ENCODE measurements at regions not wholly inside any gene's neighbourhood (a gene's known extent, or its start where the extent isn't known, plus 50 kb on each side); places are given as distances from the start of the nearest gene placed in this dataset.

DNA sequence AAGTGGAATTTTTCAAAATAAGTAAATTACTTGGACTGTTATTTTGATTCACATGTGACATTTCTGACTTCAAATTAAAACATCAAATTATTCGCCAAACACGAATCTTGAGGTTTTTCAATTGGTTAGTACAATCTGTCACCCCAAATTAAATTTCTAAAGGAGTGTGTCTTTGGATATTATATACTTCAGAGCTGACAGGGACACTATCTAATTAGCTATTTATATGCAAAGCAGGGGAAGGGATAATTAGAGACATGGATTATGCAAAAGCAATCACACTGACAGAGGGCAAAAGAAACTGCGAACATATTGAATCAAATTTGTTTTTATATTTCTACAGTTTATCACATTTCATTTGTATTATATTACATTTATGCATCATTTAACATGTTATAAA, 433.0 kb downstream of the KIF2B start (continued):
- TF ChIP-seq, protein P1, sequence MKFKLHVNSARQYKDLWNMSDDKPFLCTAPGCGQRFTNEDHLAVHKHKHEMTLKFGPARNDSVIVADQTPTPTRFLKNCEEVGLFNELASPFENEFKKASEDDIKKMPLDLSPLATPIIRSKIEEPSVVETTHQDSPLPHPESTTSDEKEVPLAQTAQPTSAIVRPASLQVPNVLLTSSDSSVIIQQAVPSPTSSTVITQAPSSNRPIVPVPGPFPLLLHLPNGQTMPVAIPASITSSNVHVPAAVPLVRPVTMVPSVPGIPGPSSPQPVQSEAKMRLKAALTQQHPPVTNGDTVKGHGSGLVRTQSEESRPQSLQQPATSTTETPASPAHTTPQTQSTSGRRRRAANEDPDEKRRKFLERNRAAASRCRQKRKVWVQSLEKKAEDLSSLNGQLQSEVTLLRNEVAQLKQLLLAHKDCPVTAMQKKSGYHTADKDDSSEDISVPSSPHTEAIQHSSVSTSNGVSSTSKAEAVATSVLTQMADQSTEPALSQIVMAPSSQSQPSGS (IDR thresholded peaks at IDR 0.05; ENCODE audit: low read length): no peak
- TF ChIP-seq JUND (IDR thresholded peaks at IDR 0.05; ENCODE audit: low read length) (no peak), HDAC2 (IDR thresholded peaks at IDR 0.05; ENCODE audit: borderline replicate concordance in 1 of 2, low read depth in 2 of 2, low read length in 2 of 2) (no peak), PHF8 (conservative IDR thresholded peaks at IDR 0.05; ENCODE audit: low read depth, low read length) (no peak), TAF1 (IDR thresholded peaks at IDR 0.05; ENCODE audit: low read depth, low read length) (no peak), BCL11A (IDR thresholded peaks at IDR 0.05; ENCODE audit: low read depth in 2 of 2, low read length in 2 of 2) (no peak), KDM4A (IDR thresholded peaks at IDR 0.05; ENCODE audit: low read depth, low read length, severe bottlenecking) (no peak)
- TF ChIP-seq, protein P2, sequence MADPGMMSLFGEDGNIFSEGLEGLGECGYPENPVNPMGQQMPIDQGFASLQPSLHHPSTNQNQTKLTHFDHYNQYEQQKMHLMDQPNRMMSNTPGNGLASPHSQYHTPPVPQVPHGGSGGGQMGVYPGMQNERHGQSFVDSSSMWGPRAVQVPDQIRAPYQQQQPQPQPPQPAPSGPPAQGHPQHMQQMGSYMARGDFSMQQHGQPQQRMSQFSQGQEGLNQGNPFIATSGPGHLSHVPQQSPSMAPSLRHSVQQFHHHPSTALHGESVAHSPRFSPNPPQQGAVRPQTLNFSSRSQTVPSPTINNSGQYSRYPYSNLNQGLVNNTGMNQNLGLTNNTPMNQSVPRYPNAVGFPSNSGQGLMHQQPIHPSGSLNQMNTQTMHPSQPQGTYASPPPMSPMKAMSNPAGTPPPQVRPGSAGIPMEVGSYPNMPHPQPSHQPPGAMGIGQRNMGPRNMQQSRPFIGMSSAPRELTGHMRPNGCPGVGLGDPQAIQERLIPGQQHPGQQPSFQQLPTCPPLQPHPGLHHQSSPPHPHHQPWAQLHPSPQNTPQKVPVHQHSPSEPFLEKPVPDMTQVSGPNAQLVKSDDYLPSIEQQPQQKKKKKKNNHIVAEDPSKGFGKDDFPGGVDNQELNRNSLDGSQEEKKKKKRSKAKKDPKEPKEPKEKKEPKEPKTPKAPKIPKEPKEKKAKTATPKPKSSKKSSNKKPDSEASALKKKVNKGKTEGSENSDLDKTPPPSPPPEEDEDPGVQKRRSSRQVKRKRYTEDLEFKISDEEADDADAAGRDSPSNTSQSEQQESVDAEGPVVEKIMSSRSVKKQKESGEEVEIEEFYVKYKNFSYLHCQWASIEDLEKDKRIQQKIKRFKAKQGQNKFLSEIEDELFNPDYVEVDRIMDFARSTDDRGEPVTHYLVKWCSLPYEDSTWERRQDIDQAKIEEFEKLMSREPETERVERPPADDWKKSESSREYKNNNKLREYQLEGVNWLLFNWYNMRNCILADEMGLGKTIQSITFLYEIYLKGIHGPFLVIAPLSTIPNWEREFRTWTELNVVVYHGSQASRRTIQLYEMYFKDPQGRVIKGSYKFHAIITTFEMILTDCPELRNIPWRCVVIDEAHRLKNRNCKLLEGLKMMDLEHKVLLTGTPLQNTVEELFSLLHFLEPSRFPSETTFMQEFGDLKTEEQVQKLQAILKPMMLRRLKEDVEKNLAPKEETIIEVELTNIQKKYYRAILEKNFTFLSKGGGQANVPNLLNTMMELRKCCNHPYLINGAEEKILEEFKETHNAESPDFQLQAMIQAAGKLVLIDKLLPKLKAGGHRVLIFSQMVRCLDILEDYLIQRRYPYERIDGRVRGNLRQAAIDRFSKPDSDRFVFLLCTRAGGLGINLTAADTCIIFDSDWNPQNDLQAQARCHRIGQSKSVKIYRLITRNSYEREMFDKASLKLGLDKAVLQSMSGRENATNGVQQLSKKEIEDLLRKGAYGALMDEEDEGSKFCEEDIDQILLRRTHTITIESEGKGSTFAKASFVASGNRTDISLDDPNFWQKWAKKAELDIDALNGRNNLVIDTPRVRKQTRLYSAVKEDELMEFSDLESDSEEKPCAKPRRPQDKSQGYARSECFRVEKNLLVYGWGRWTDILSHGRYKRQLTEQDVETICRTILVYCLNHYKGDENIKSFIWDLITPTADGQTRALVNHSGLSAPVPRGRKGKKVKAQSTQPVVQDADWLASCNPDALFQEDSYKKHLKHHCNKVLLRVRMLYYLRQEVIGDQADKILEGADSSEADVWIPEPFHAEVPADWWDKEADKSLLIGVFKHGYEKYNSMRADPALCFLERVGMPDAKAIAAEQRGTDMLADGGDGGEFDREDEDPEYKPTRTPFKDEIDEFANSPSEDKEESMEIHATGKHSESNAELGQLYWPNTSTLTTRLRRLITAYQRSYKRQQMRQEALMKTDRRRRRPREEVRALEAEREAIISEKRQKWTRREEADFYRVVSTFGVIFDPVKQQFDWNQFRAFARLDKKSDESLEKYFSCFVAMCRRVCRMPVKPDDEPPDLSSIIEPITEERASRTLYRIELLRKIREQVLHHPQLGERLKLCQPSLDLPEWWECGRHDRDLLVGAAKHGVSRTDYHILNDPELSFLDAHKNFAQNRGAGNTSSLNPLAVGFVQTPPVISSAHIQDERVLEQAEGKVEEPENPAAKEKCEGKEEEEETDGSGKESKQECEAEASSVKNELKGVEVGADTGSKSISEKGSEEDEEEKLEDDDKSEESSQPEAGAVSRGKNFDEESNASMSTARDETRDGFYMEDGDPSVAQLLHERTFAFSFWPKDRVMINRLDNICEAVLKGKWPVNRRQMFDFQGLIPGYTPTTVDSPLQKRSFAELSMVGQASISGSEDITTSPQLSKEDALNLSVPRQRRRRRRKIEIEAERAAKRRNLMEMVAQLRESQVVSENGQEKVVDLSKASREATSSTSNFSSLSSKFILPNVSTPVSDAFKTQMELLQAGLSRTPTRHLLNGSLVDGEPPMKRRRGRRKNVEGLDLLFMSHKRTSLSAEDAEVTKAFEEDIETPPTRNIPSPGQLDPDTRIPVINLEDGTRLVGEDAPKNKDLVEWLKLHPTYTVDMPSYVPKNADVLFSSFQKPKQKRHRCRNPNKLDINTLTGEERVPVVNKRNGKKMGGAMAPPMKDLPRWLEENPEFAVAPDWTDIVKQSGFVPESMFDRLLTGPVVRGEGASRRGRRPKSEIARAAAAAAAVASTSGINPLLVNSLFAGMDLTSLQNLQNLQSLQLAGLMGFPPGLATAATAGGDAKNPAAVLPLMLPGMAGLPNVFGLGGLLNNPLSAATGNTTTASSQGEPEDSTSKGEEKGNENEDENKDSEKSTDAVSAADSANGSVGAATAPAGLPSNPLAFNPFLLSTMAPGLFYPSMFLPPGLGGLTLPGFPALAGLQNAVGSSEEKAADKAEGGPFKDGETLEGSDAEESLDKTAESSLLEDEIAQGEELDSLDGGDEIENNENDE (IDR thresholded peaks at IDR 0.05; ENCODE audit: insufficient replicate concordance, low read length): no peak
